Kidney (tissue), 13 donors: ENCODE measurements at regions not wholly inside any gene's neighbourhood (a gene's known extent, or its start where the extent isn't known, plus 50 kb on each side); places are given as distances from the start of the nearest gene placed in this dataset.

Experiments
- DNase-seq, 5 donors: peaks; one replicate each; pipeline ENCODE4 v3.0.0-alpha.2; 2013 to 2020
- FAIRE-seq: peaks from 2 replicates; lab custom pipeline; 2012; peaks lifted over from hg19 to GRCh38; lab: Jason Lieb, UNC
- H3K27ac ChIP-seq, 2 donors: one replicate each; pipeline ENCODE4 v1.7.0; 2013; ENCODE audit warnings: low read depth in 2 of 2, low read length in 2 of 2, inconsistent platforms in 1 of 2
- H3K27me3 ChIP-seq: one replicate; pipeline ENCODE4 v1.7.1; 2013; ENCODE audit warnings: low read length, inconsistent platforms; ENCODE audit not compliant: control insufficient read depth, insufficient read depth
- H3K36me3 ChIP-seq, 3 donors: one replicate each; pipeline versions ENCODE4 v1.7.0 to v1.7.1; 2013; ENCODE audit warnings: low read length in 3 of 3, control low read depth in 1 of 3, inconsistent platforms in 1 of 3; ENCODE audit not compliant: insufficient read depth in 3 of 3, control insufficient read depth in 2 of 3
- H3K4me1 ChIP-seq, 3 donors: one replicate each; pipeline versions ENCODE4 v1.7.0 to v1.7.1; 2013; ENCODE audit warnings: low read length in 3 of 3, inconsistent platforms in 1 of 3, low read depth in 1 of 3; ENCODE audit not compliant: control insufficient read depth in 2 of 3, insufficient read depth in 2 of 3
- H3K4me3 ChIP-seq, 3 donors: one replicate each; pipeline versions ENCODE4 v1.7.0 to v1.8.1; 2013; ENCODE audit warnings: low read length in 3 of 3, control low read depth in 1 of 3, inconsistent platforms in 1 of 3
- H3K9ac ChIP-seq, 3 donors: one replicate each; pipeline versions ENCODE4 v1.7.0 to v1.7.1; 2013; ENCODE audit warnings: low read length in 3 of 3, control low read depth in 1 of 3, inconsistent platforms in 1 of 3
- H3K9me3 ChIP-seq, 3 donors: one replicate each; pipeline versions ENCODE4 v1.7.0 to v1.7.1; 2013; ENCODE audit warnings: low read length in 3 of 3, control low read depth in 1 of 3, inconsistent platforms in 1 of 3; ENCODE audit not compliant: control insufficient read depth in 2 of 3, insufficient read depth in 1 of 3
- CTCF ChIP-seq: IDR thresholded peaks from 3 replicates; pipeline ENCODE4 v1.5.1; 2012; ENCODE audit warnings: mild to moderate bottlenecking, moderate library complexity, borderline replicate concordance; ENCODE audit not compliant: insufficient read depth; ENCODE audit errors: extremely low read depth
- intact Hi-C: fragments of 100-400 bp; cut with DNase I; formaldehyde crosslinking; loops from one replicate; pipeline ENCODE4 v1.11.1; 2022
- donor health status: control.
- donor health status: control.
- donor health status: control.
- donor health status: control.
- donor health status: control.
- donor health status: DM: yes; HTN: yes; CAD: no.
- donor health status: Normal renal cell carcinoma (clear cell type).

GRCh38 chr12:33555128-33555527 is 115.5 kb upstream of the SYT10 start:
- no peaks in the 10 kb centered on the region for H3K4me1 ChIP-seq
- H3K36me3 ChIP-seq = no peaks in the 10 kb centered on the region
- intact Hi-C loops = no loop called here
- no peak overlapping the region for H3K27ac ChIP-seq
- no peak for TF ChIP-seq CTCF
- no peak for FAIRE-seq
- DNase-seq = no peak
- no peak overlapping the region for H3K9ac ChIP-seq
- H3K9me3 ChIP-seq = no peaks in the 10 kb centered on the region
- H3K27me3 ChIP-seq = no peaks in the 10 kb centered on the region
- no peak overlapping the region for H3K4me3 ChIP-seq

- no peak overlapping the region for H3K4me3 ChIP-seq
- FAIRE-seq (no peak), DNase-seq (no peak)
- H3K9me3 ChIP-seq = no peaks in the 10 kb centered on the region
- no peaks in the 10 kb centered on the region for H3K36me3 ChIP-seq
- H3K4me1 ChIP-seq = no peaks in the 10 kb centered on the region
- H3K27ac ChIP-seq = no peak overlapping the region
- no peaks in the 10 kb centered on the region for H3K27me3 ChIP-seq
- intact Hi-C loops = no loop called here
- H3K9ac ChIP-seq = no peak overlapping the region
- TF ChIP-seq CTCF = no peak
These were observed 121.1 kb upstream of the SYT10 start for GRCh38 chr12:33560653-33561208.

- no peak for FAIRE-seq
- H3K9me3 ChIP-seq = no peaks in the 10 kb centered on the region
- no peak for TF ChIP-seq CTCF
- H3K9ac ChIP-seq = no peak overlapping the region
- intact Hi-C loops = no loop called here
- no peaks in the 10 kb centered on the region for H3K36me3 ChIP-seq
- no peaks in the 10 kb centered on the region for H3K4me1 ChIP-seq
- H3K27me3 ChIP-seq = no peaks in the 10 kb centered on the region
- no peak overlapping the region for H3K4me3 ChIP-seq
- no peak for DNase-seq
- no peak overlapping the region for H3K27ac ChIP-seq
These were observed 122.8 kb upstream of the SYT10 start for GRCh38 chr12:33562401-33562800.

GRCh38 chr12:33566403-33566802 is 126.8 kb upstream of the SYT10 start:
- no peaks in the 10 kb centered on the region for H3K4me1 ChIP-seq

More at GRCh38 chr12:33566403-33566802, 126.8 kb upstream of the SYT10 start:
- intact Hi-C loops = no loop called here
- H3K9me3 ChIP-seq = no peaks in the 10 kb centered on the region
- no peak overlapping the region for H3K4me3 ChIP-seq
- H3K9ac ChIP-seq = no peak overlapping the region
- no peak for DNase-seq
- no peaks in the 10 kb centered on the region for H3K27me3 ChIP-seq
- no peak for FAIRE-seq
- no peak overlapping the region for H3K27ac ChIP-seq
- no peak for TF ChIP-seq CTCF
- H3K36me3 ChIP-seq = no peaks in the 10 kb centered on the region
